HepG2 (cell line): ENCODE measurements at regions not wholly inside any gene's neighbourhood (a gene's known extent, or its start where the extent isn't known, plus 50 kb on each side); places are given as distances from the start of the nearest gene placed in this dataset.

Experiments
- AHDC1 ChIP-seq: sonication (generic); formaldehyde crosslinking; IDR thresholded peaks from 2 replicates; pipeline ENCODE4 v1.5.1; 2020; ENCODE audit warnings: mild to moderate bottlenecking, missing genetic modification reagents, borderline replicate concordance
- ARID5B ChIP-seq: IDR thresholded peaks from 2 replicates; pipeline ENCODE4 v1.4.0; 2020; ENCODE audit warnings: mild to moderate bottlenecking, missing genetic modification reagents
- ARNT ChIP-seq: fragments of 450-650 bp; IDR thresholded peaks from 2 replicates; pipeline ENCODE4 v1.6.1; 2017
- CREM ChIP-seq, 2 experiments: sonication (generic) in 1 of 2; formaldehyde crosslinking in 1 of 2; IDR thresholded peaks; 2 replicates each; pipeline versions ENCODE4 v1.4.0 to v1.6.1; 2016 to 2020; ENCODE audit warnings: antibody characterized with exemption in 1 of 2, mild to moderate bottlenecking in 1 of 2, missing genetic modification reagents in 1 of 2
- ERF ChIP-seq: IDR thresholded peaks from 2 replicates; pipeline ENCODE4 v1.6.1; 2018; ENCODE audit warnings: missing biosample characterization, missing genetic modification reagents
- GATAD2A ChIP-seq: IDR thresholded peaks from 2 replicates; pipeline ENCODE4 v1.6.1; 2016
- HOMEZ ChIP-seq: IDR thresholded peaks from 2 replicates; pipeline ENCODE4 v1.6.1; 2016; ENCODE audit warnings: low read depth
- KMT2B ChIP-seq: IDR thresholded peaks from 2 replicates; pipeline ENCODE4 v1.6.1; 2016; ENCODE audit warnings: missing genetic modification reagents, missing compliant biosample characterization
- PCBP2 ChIP-seq: fragments of 200-400 bp; formaldehyde crosslinking; optimal IDR thresholded peaks from 2 replicates; pipeline ENCODE3; 2018; ENCODE audit warnings: low read length, low read depth; ENCODE audit not compliant: poor library complexity, severe bottlenecking
- RARA ChIP-seq: IDR thresholded peaks from 2 replicates; pipeline ENCODE4 v1.6.1; 2016; ENCODE audit warnings: missing genetic modification reagents, missing compliant biosample characterization
- RFX5 ChIP-seq: IDR thresholded peaks from 2 replicates; pipeline ENCODE4 v1.6.1; 2011; ENCODE audit warnings: low read depth, low read length, improper control_type of control experiment
- SOX5 ChIP-seq: IDR thresholded peaks from 2 replicates; pipeline ENCODE4 v1.6.1; 2016; ENCODE audit warnings: borderline replicate concordance
- TBX2 ChIP-seq: sonication (generic); formaldehyde crosslinking; IDR thresholded peaks from 2 replicates; pipeline ENCODE4 v1.5.0; 2020; ENCODE audit warnings: missing genetic modification reagents, mild to moderate bottlenecking, borderline replicate concordance
- TEAD3 ChIP-seq: optimal IDR thresholded peaks from 2 replicates; pipeline ENCODE3; 2016; ENCODE audit warnings: borderline replicate concordance
- THAP11 ChIP-seq: IDR thresholded peaks from 2 replicates; pipeline ENCODE4 v1.6.1; 2016; ENCODE audit warnings: missing biosample characterization, missing genetic modification reagents
- ZBTB7B ChIP-seq: sonication (generic); formaldehyde crosslinking; IDR thresholded peaks from 2 replicates; pipeline ENCODE4 v1.4.0; 2020; ENCODE audit warnings: missing genetic modification reagents
- ZMYM3 ChIP-seq: sonication (generic); formaldehyde crosslinking; IDR thresholded peaks from 2 replicates; pipeline ENCODE4 v1.5.1; 2020; ENCODE audit warnings: mild to moderate bottlenecking, missing genetic modification reagents
- ZNF207 ChIP-seq: fragments of 450-650 bp; IDR thresholded peaks from 2 replicates; pipeline ENCODE4 v1.6.1; 2016; ENCODE audit warnings: antibody characterized with exemption, borderline replicate concordance
- ZNF263 ChIP-seq: sonication (generic); formaldehyde crosslinking; IDR thresholded peaks from 2 replicates; pipeline ENCODE4 v1.4.0; 2020; ENCODE audit warnings: missing genetic modification reagents
- ZNF550 ChIP-seq: sonication (generic); formaldehyde crosslinking; IDR thresholded peaks from 2 replicates; pipeline ENCODE4 v1.4.0; 2020; ENCODE audit warnings: mild to moderate bottlenecking, missing genetic modification reagents, borderline replicate concordance
- ZNF558 ChIP-seq: sonication (generic); formaldehyde crosslinking; IDR thresholded peaks from 2 replicates; pipeline ENCODE4 v1.9.0; 2022; ENCODE audit warnings: mild to moderate bottlenecking, missing genetic modification reagents, borderline replicate concordance
- ZNF644 ChIP-seq: IDR thresholded peaks from 2 replicates; pipeline ENCODE4 v1.6.1; 2016; ENCODE audit warnings: low read depth
- ZNF703 ChIP-seq: sonication (generic); formaldehyde crosslinking; IDR thresholded peaks from 2 replicates; pipeline ENCODE4 v1.5.1; 2020; ENCODE audit warnings: missing genetic modification reagents, mild to moderate bottlenecking, moderate library complexity, borderline replicate concordance

GRCh38 chr2:8364668-8365067 is 317.2 kb upstream of the ID2 start (continued):
- TF ChIP-seq ARID5B (CRISPR knock-in tag) (peak; percentile 89), RARA (CRISPR knock-in tag) (peak; percentile 59), ZMYM3 (CRISPR knock-in tag) (0 out of 2 replicates have a peak, but pooled peaks have one; percentile 19), TEAD3 (CRISPR knock-in tag) (peak; percentile 60), SOX5 (CRISPR knock-in tag) (peak; percentile 88), ZBTB7B (CRISPR knock-in tag) (no peak), ZNF207 (no peak), GATAD2A (CRISPR knock-in tag) (peak; percentile 80), TBX2 (peak; percentile 72; the same call in 1 of the 2 replicates), CREM (IDR thresholded peaks at IDR 0.05) (peak; percentile 34; the same call in 1 of the 2 replicates), CREM (CRISPR knock-in tag; IDR thresholded peaks at IDR 0.05) (no peak), ARNT (no peak), PCBP2 (no peak), THAP11 (CRISPR knock-in tag) (peak; percentile 37; the same call in 1 of the 2 replicates), AHDC1 (CRISPR knock-in tag) (peak; percentile 39; the same call in 1 of the 2 replicates), ZNF644 (CRISPR knock-in tag) (peak; percentile 89), ZNF263 (CRISPR knock-in tag) (no peak), ERF (CRISPR knock-in tag) (no peak), HOMEZ (CRISPR knock-in tag) (no peak; the same call in 1 of the 2 replicates), RFX5 (no peak), ZNF703 (CRISPR knock-in tag) (no peak), ZNF558 (CRISPR knock-in tag) (no peak), KMT2B (no peak), ZNF550 (CRISPR knock-in tag) (no peak)
